ENCODE measurements at regions not wholly inside any gene's neighbourhood (a gene's known extent, or its start where the extent isn't known, plus 50 kb on each side); places are given as distances from the start of the nearest gene placed in this dataset.

DNA sequence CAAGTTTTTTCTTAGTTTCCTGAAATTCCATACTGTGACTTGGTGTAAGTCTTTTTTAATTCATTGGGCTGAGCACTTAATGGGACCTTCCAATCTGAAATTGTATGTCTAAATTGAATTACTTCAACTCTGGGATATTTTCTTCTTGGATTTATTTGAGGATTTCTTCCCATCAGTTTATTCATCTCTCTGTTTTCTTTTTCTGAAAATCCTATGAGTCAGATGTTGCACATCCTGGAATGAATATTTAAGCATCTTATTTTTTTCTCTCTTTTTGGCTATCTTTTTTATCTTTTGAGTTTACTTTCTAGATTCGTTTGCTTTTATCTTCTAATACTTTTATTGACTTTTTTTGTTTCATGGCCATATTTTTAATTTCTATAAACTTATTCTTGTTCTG, 55.4 kb upstream of the ACYP2 start:
- intact Hi-C loops (cut with micrococcal nuclease): no loop called here
- BruUV-seq (replicated peaks): no TSS peak
- POLR2A ChIA-PET: no interaction called here
- no peak overlapping the region for H2AFZ ChIP-seq (ENCODE audit: low read depth, low read length, poor library complexity, severe bottlenecking)
- no peaks in the 10 kb centered on the region for H3K9me2 ChIP-seq (ENCODE audit: insufficient read depth)
- CTCF ChIA-PET: no interaction called here
- no peaks in the 10 kb centered on the region for H3K27me3 ChIP-seq (ENCODE audit: insufficient read depth, low read length)
- H3K4me3 ChIP-seq (replicated peaks in 1 of 2; ENCODE audit: low read depth in 1 of 2, low read length in 2 of 2): no peak overlapping the region
- H3K9ac ChIP-seq (ENCODE audit: low read length): no peak overlapping the region
- H3K9me3 ChIP-seq (ENCODE audit: control insufficient read depth in 1 of 2, insufficient read depth in 1 of 2, low read depth in 1 of 2, low read length in 2 of 2): no peaks in the 10 kb centered on the region
- H4K20me1 ChIP-seq (ENCODE audit: insufficient read depth): no peaks in the 10 kb centered on the region
- no peaks in the 10 kb centered on the region for H3K4me1 ChIP-seq (ENCODE audit: control insufficient read depth in 1 of 2, insufficient read depth in 2 of 2, low read length in 2 of 2)
- no peaks in the 10 kb centered on the region for H3K36me3 ChIP-seq (ENCODE audit: control insufficient read depth in 1 of 2, insufficient read depth in 2 of 2, low read length in 2 of 2)
- no peak overlapping the region for H3K4me2 ChIP-seq (ENCODE audit: low read length)
- TF ChIP-seq, protein P1, sequence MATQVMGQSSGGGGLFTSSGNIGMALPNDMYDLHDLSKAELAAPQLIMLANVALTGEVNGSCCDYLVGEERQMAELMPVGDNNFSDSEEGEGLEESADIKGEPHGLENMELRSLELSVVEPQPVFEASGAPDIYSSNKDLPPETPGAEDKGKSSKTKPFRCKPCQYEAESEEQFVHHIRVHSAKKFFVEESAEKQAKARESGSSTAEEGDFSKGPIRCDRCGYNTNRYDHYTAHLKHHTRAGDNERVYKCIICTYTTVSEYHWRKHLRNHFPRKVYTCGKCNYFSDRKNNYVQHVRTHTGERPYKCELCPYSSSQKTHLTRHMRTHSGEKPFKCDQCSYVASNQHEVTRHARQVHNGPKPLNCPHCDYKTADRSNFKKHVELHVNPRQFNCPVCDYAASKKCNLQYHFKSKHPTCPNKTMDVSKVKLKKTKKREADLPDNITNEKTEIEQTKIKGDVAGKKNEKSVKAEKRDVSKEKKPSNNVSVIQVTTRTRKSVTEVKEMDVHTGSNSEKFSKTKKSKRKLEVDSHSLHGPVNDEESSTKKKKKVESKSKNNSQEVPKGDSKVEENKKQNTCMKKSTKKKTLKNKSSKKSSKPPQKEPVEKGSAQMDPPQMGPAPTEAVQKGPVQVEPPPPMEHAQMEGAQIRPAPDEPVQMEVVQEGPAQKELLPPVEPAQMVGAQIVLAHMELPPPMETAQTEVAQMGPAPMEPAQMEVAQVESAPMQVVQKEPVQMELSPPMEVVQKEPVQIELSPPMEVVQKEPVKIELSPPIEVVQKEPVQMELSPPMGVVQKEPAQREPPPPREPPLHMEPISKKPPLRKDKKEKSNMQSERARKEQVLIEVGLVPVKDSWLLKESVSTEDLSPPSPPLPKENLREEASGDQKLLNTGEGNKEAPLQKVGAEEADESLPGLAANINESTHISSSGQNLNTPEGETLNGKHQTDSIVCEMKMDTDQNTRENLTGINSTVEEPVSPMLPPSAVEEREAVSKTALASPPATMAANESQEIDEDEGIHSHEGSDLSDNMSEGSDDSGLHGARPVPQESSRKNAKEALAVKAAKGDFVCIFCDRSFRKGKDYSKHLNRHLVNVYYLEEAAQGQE (IDR thresholded peaks at IDR 0.05; ENCODE audit: low read depth): no peak
- no peak for TF ChIP-seq TCF7L2 (IDR thresholded peaks at IDR 0.05; ENCODE audit: borderline replicate concordance, extremely low read depth, insufficient read depth, insufficient read length)
- no peak for TF ChIP-seq RAD21 (IDR thresholded peaks at IDR 0.05; ENCODE audit: low read depth)
- TF ChIP-seq CEBPB (IDR thresholded peaks at IDR 0.05; ENCODE audit: low read depth): no peak
- no peak for TF ChIP-seq CBX3 (IDR thresholded peaks at IDR 0.05; ENCODE audit: low read depth)
- no peak for TF ChIP-seq EGR1 (IDR thresholded peaks at IDR 0.05; ENCODE audit: low read depth)
- TF ChIP-seq, protein P2, sequence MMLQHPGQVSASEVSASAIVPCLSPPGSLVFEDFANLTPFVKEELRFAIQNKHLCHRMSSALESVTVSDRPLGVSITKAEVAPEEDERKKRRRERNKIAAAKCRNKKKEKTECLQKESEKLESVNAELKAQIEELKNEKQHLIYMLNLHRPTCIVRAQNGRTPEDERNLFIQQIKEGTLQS (IDR thresholded peaks at IDR 0.05): no peak
- TF ChIP-seq YY1 (IDR thresholded peaks at IDR 0.05; ENCODE audit: extremely low read depth, insufficient replicate concordance, low read depth, low read length): no peak
- TF ChIP-seq, protein P3, sequence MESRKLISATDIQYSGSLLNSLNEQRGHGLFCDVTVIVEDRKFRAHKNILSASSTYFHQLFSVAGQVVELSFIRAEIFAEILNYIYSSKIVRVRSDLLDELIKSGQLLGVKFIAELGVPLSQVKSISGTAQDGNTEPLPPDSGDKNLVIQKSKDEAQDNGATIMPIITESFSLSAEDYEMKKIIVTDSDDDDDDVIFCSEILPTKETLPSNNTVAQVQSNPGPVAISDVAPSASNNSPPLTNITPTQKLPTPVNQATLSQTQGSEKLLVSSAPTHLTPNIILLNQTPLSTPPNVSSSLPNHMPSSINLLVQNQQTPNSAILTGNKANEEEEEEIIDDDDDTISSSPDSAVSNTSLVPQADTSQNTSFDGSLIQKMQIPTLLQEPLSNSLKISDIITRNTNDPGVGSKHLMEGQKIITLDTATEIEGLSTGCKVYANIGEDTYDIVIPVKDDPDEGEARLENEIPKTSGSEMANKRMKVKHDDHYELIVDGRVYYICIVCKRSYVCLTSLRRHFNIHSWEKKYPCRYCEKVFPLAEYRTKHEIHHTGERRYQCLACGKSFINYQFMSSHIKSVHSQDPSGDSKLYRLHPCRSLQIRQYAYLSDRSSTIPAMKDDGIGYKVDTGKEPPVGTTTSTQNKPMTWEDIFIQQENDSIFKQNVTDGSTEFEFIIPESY (IDR thresholded peaks at IDR 0.05; ENCODE audit: extremely low read depth, insufficient replicate concordance, low read length): no peak
- TF ChIP-seq FOSL1 (IDR thresholded peaks at IDR 0.05; ENCODE audit: low read depth): no peak
- no peak for TF ChIP-seq EZH2 (IDR thresholded peaks at IDR 0.05)
- TF ChIP-seq ZNF274 (IDR thresholded peaks at IDR 0.05; ENCODE audit: low read depth, low read length): no peak
- TF ChIP-seq JUND (IDR thresholded peaks at IDR 0.05): no peak
- TF ChIP-seq POLR2AphosphoS5 (IDR thresholded peaks at IDR 0.05; ENCODE audit: low read depth, low read length): no peak
- TF ChIP-seq, protein P4, sequence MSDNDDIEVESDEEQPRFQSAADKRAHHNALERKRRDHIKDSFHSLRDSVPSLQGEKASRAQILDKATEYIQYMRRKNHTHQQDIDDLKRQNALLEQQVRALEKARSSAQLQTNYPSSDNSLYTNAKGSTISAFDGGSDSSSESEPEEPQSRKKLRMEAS (IDR thresholded peaks at IDR 0.05): no peak
- TF ChIP-seq POLR2A (IDR thresholded peaks at IDR 0.05; ENCODE audit: borderline replicate concordance, extremely low read depth, insufficient read depth, insufficient read length): no peak
- RAD21 ChIA-PET (ENCODE audit: low non-redundant PET in 1 of 2, low total read pairs in 2 of 2, uncharacterized antibody in 2 of 2, unreplicated experiment in 2 of 2): no interaction called here
- no peaks in the 10 kb centered on the region for H3K79me2 ChIP-seq (ENCODE audit: insufficient read depth, low read length)
- H3K27ac ChIP-seq (ENCODE audit: low read depth, low read length): no peak overlapping the region
- DNase-seq (ENCODE audit: low read depth, low spot score) (no peak), ATAC-seq (no peak)
